Stimulated activated memory B cell treated with anti-CD40 and anti-IgM and Interleukin-4, amounts not matched to agents 10 μg/mL and 1 μg/mL and 100 μg/mL, for 72 hours (primary cell): ENCODE measurements at regions not wholly inside any gene's neighbourhood (a gene's known extent, or its start where the extent isn't known, plus 50 kb on each side); places are given as distances from the start of the nearest gene placed in this dataset.
"Not testable (repeated sequence)": the region's sequence is repeated elsewhere in the genome, so short reads cannot be mapped to it uniquely, and the experiment has no call there.

ENCODE experiments used
- ATAC-seq: fragments of 150-1000 bp; cut with Tn5 transposase; 2 replicates; pipeline ENCODE4 v1.10.0; 2021
- H3K27ac Mint-ChIP-seq: one replicate; pipeline ENCODE4 v1.8.0; 2022; ENCODE audit warnings: mild to moderate bottlenecking, mixed read lengths
- H3K27me3 Mint-ChIP-seq: one replicate; pipeline ENCODE4 v1.8.0; 2022; ENCODE audit warnings: mixed read lengths
- H3K36me3 Mint-ChIP-seq: one replicate; pipeline ENCODE4 v1.8.0; 2022; ENCODE audit warnings: mixed read lengths
- H3K4me1 Mint-ChIP-seq: one replicate; pipeline ENCODE4 v1.8.0; 2022; ENCODE audit warnings: mixed read lengths
- H3K4me3 Mint-ChIP-seq: one replicate; pipeline ENCODE4 v1.8.0; 2022; ENCODE audit warnings: mild to moderate bottlenecking, moderate library complexity, mixed read lengths
- H3K9me3 Mint-ChIP-seq: one replicate; pipeline ENCODE4 v1.8.0; 2022; ENCODE audit warnings: mixed read lengths

DNA sequence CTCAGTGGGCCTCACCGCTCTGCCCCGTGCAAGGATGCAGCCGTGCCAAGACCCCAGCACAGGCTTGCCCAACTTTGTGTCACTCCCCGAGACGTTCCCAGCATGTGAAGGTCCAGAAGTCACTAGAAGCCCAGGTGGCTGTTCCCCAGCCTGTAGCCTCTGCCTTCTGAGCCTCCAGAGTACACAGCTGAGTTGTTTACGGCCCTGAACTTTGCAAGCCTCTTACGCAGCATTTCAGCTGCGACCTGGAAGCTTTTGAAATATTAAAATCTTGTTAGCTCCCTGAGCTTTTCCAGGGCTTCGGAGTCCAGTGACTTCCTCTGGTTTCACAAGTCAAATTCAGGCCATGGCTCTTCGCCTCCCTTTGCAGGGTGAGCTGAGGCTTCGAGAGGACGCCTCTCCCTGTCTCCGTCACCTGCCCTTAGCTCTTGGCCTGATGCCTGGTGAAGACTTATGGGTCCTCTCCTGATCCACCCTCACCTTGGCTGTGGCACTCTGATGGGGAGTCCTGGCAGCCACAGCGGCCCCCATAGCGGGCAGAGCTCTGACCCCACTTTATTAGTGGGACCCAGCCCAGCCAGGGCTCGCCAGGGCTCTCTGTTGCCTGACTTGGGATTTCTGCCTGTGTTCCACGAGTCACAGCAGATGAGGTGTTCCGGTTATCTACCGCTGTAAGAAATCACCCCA is 76.5 kb upstream of the HPCAL1 start:
- ATAC-seq, result no peak
- Mint-ChIP-seq H3K9me3 (no peaks in the 10 kb centered on the region), H3K36me3 (no peaks in the 10 kb centered on the region), H3K4me1 (no peaks in the 10 kb centered on the region), H3K27ac (no peak overlapping the region), H3K27me3 (peaks cover 10% of the 10 kb centered on the region), H3K4me3 (no peak overlapping the region)

DNA sequence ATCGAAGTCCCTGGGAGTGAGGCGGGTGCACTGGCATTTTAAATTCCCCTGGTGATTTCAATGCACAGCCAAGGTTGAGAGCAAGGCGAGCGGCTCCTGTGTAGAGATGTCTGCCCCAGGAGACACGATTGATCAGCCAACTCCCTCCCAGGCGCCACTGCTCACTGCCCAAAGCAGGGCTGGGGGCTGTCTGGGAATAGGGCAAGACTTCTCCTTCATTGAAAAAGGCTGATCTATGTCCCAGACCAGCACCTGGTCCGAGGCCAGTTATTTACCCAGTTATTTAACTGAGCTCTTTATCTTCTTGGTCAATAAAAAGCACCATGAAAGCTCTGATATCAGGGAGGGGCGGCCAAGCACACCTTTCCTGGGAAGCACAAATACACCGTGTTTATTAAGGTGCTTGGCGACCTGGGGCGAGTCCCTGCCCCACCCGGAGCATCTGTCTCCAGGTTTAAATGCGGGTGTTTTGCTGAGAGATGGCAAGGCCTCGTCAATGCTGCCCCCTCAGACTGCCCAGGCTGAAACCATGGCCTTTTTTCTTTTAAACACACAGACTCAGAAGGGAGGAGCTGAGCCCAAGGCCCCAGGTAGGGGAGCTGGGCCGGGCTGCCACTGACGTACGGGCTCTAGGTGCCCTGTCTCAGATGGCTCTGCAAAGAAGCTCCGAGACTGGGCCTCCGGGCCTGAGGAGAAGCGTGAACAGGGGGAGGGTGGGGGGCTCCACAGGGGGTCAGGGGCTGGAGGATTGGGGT is 73.9 kb upstream of the HPCAL1 start:
- no peaks in the 10 kb centered on the region for H3K36me3 Mint-ChIP-seq
- H3K4me1 Mint-ChIP-seq, result no peaks in the 10 kb centered on the region
- no peak overlapping the region for H3K27ac Mint-ChIP-seq
- no peak for ATAC-seq
- H3K9me3 Mint-ChIP-seq, result peaks cover 9% of the 10 kb centered on the region
- no peak overlapping the region for H3K4me3 Mint-ChIP-seq
- no peaks in the 10 kb centered on the region for H3K27me3 Mint-ChIP-seq

DNA sequence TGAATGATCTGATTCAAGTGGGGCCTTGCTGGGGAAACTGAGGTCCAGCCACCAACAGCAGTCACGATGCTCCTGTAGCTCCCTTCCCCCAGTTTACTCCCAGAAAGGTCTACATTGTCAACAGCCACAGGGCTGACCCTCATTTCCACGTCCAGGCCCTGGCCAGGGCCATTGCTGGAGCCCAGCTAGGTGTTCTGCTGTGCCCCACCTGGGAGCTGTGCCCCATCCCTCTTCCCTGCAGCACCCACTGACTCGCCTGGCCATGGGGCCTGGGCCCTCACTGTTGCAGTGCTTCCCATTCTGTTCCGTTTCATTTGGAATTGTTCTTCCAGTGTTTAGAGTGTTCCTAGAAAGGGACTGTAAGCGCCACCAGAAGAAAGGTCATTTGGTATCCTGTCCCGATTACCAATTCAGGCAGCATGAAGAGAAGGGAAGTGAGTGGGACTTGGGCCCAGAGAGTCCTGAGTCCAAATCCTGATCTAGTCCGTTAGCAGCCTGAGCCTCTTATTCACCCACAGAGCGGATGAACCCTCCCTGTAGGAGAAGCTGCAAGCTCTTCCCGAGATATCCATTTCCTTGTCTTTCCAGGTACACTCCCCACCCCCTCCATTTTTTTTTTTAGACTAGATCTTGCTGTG is 73.1 kb upstream of the HPCAL1 start:
- no peaks in the 10 kb centered on the region for H3K27me3 Mint-ChIP-seq
- no peak for ATAC-seq
- no peaks in the 10 kb centered on the region for H3K4me1 Mint-ChIP-seq
- peaks cover 10% of the 10 kb centered on the region for H3K9me3 Mint-ChIP-seq
- H3K27ac Mint-ChIP-seq, result no peak overlapping the region
- H3K4me3 Mint-ChIP-seq, result no peak overlapping the region
- H3K36me3 Mint-ChIP-seq, result no peaks in the 10 kb centered on the region

DNA sequence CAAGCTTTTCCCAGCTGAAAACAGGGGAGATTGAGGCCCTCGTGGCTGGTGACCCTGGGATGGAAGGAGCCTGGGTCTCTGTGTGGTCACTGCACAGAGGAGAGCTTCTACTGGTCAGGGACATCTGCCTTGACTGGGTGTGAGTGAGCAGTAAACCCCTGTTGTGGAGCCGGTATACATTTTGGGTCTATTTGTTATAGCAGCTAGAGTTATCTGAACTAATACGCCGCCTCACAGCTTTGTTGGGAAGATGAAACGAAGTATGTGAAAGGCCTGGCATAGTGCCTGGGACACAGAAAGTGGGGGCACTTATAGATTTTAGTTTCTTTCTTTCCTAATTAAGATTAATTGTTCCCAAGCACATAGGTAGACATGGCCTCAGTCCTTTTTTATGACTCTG is 72.2 kb upstream of the HPCAL1 start:
- ATAC-seq, result no peak
- Mint-ChIP-seq H3K9me3 (peaks cover 10% of the 10 kb centered on the region), H3K27me3 (no peaks in the 10 kb centered on the region), H3K4me1 (no peaks in the 10 kb centered on the region), H3K4me3 (no peak overlapping the region), H3K27ac (no peak overlapping the region), H3K36me3 (no peaks in the 10 kb centered on the region)

DNA sequence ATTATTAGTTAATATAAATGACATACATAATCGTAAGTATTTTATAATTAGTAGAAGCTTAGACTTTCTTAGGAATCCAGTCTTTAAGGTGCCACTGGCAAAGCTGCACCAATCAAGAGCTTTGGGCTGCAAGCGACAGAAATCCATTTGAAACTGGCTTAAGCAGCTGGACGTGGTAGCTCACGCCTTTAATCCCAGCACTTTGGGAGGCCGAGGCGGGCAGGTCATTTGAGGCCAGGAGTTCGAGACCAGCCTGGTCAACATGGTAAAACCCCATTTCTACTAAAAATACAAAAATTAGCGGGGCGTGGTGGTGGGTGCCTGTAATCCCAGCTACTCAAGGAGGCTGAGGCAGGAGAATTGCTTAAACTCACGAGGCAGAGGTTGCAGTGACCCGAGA is 71.8 kb upstream of the HPCAL1 start:
- H3K27ac Mint-ChIP-seq, H3K27me3 Mint-ChIP-seq, H3K36me3 Mint-ChIP-seq, H3K4me1 Mint-ChIP-seq, H3K4me3 Mint-ChIP-seq, ATAC-seq: not testable (repeated sequence)
- peaks cover 10% of the 10 kb centered on the region for H3K9me3 Mint-ChIP-seq

DNA sequence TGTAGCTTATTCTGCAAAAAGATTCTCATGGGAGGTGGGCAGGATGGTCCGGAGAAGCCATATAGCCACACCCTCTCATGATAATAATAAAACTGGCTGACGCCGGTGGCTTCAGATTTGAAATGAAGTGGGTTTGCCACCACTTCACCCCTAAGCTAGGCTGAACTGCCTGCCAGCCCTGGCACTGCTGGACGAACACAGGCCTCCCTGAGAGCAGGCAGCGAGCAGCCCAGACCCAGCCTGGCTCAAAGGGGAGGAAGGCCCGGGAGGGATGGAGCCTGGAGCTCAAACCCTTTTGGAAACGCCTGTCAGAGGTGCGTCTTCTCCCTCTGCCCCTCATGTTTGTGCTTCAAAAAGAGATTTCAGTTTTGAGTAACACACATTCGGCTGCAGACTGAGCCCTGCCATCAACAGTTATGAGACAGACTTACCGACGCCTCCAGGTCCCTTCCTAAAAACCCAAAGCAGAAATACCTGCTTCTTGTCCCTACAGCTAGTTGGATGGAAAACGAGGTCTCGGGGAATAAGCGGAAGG is 71.1 kb upstream of the HPCAL1 start:
- no peaks in the 10 kb centered on the region for H3K27me3 Mint-ChIP-seq
- no peaks in the 10 kb centered on the region for H3K36me3 Mint-ChIP-seq
- peaks cover 10% of the 10 kb centered on the region for H3K9me3 Mint-ChIP-seq
- no peaks in the 10 kb centered on the region for H3K4me1 Mint-ChIP-seq
- H3K27ac Mint-ChIP-seq, result no peak overlapping the region
- no peak overlapping the region for H3K4me3 Mint-ChIP-seq
- no peak for ATAC-seq

DNA sequence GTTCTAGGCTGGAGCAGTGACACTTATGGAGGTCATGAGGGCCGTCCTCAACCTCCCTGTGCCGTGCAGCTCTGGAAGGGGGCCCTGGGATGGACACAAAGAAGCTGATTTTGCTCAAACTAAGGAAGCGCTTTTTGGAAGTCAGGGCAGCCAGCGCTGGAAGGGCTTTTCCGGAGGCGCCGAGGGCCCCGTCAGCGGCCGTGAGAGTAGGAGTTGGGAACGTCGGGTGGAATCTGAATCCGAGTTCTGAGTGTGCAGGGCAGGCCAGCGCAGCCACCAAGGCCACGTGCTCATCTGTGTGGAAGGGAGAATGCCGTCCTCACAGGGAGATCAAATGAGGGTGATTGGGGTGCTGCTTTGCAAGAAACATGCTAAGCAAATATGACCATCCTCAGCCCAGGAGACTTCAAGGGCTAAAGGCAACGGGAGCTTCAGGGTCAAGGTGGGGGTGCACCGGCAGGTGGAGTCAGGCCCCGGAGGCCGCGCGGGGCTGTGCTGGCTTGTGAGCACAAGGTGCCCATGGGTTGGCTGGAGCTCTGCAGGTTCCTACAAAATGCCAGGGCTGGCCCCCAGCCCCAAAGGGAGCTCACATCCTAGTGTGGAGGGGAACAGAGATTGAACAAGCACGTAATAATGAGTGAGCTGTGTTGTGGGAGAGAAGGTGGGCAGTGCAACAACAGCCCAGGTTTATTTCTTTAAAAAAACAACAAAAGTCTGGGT is 70.4 kb upstream of the HPCAL1 start:
- H3K9me3 Mint-ChIP-seq, result peaks cover 10% of the 10 kb centered on the region
- H3K36me3 Mint-ChIP-seq, result no peaks in the 10 kb centered on the region
- no peak overlapping the region for H3K4me3 Mint-ChIP-seq
- H3K27ac Mint-ChIP-seq, result no peak overlapping the region
- ATAC-seq, result no peak
- no peaks in the 10 kb centered on the region for H3K4me1 Mint-ChIP-seq
- H3K27me3 Mint-ChIP-seq, result no peaks in the 10 kb centered on the region

DNA sequence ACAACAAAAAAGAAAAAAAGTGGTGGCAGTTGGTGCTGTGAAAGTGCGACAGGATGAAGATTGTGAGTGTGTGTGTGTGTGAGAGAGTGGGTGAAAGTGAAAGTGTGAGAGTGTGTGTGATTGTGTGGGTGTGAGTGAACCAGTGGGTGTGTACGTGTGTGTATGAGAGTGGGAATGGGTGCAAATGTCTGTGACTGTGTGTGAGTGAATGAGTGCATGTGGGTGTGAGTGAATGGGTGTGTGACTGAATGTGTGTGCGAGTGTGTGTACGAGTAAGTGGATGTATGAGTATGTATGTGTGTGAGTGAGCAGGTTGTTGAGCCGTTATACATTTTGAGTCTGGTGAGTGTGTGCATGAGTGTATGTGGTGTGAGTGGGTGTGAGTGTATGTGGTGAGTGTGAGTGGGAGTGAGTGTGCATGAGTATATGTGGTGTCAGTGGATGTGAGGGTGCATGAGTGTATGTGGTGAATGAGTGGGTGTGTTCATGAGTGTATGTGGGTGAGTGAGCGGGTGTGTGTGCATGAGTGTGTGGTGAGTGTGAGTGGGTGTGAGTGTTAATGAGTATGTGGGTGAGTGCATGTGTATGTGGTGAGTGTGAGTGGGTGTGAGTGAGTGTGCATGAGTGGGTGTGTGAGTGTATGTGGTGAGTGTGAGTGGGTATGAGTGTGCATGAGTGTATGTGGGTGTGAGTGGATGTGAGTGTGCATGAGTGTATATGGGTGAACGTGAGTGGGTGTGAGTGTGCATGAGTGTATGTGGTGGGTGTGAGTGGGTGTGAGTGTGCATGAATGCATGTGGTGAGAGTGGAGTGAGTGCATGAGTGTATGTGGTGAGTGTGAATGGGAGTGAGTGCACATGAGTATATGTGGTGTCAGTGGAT is 69.3 kb upstream of the HPCAL1 start:
- Mint-ChIP-seq H3K36me3 (no peaks in the 10 kb centered on the region), H3K27me3 (no peaks in the 10 kb centered on the region), H3K4me1 (no peaks in the 10 kb centered on the region), H3K27ac (no peak overlapping the region), H3K9me3 (peaks cover 10% of the 10 kb centered on the region), H3K4me3 (no peak overlapping the region)
- ATAC-seq, result no peak

DNA sequence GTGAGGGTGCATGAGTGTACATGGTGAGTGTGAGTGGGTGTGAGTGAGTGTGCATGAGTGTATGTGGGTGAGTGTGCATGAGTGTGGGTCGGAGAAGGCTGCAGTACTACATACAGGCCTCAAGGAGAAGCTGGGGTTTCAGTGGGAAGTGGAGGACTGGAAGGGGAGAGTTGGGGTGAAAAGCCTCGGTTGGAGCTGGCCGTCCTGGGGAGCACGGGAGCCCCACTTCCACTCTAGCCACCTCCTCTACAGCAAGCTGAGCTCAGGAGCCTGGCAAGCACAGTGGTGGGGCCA is 68.7 kb upstream of the HPCAL1 start:
- Mint-ChIP-seq H3K4me1 (no peaks in the 10 kb centered on the region), H3K27me3 (no peaks in the 10 kb centered on the region), H3K36me3 (no peaks in the 10 kb centered on the region), H3K4me3 (no peak overlapping the region), H3K9me3 (peaks cover 10% of the 10 kb centered on the region), H3K27ac (no peak overlapping the region)
- no peak for ATAC-seq

DNA sequence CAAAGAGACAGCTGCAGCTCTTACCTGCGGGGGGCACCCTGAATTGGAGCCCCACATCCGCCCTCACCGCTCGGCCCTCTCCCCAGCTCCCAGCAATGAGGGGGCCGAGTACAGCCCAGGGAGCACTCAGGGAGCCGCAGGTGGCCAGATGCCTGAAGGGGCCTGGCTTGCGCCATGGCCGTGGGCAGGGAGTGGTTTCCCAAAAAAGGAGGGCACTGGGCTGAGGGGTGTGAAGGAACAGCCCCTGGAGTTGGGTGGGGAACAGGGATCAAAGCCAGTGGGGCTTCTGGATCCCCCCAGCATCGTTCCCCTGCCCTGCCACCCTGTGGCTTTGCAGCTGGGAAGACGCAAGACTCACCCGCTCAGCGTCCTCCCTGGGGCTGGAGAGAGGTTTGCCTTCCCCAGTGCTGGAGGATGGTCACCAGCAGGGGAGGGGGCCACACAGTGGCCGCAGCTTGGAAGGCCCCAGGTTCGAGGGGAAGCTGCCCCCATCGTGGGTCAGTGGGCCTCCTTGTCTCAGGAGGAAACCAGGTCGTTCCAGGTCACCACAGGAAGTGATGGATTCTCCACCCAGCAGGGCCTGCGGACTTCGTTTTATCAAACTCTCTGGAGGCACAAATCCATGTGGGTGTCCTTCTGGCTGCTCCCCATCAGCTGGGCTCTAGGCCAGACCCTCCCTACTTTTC is 68.2 kb upstream of the HPCAL1 start:
- Mint-ChIP-seq H3K9me3 (peaks cover 10% of the 10 kb centered on the region), H3K4me3 (no peak overlapping the region), H3K36me3 (no peaks in the 10 kb centered on the region), H3K4me1 (no peaks in the 10 kb centered on the region), H3K27ac (no peak overlapping the region), H3K27me3 (no peaks in the 10 kb centered on the region)
- no peak for ATAC-seq

DNA sequence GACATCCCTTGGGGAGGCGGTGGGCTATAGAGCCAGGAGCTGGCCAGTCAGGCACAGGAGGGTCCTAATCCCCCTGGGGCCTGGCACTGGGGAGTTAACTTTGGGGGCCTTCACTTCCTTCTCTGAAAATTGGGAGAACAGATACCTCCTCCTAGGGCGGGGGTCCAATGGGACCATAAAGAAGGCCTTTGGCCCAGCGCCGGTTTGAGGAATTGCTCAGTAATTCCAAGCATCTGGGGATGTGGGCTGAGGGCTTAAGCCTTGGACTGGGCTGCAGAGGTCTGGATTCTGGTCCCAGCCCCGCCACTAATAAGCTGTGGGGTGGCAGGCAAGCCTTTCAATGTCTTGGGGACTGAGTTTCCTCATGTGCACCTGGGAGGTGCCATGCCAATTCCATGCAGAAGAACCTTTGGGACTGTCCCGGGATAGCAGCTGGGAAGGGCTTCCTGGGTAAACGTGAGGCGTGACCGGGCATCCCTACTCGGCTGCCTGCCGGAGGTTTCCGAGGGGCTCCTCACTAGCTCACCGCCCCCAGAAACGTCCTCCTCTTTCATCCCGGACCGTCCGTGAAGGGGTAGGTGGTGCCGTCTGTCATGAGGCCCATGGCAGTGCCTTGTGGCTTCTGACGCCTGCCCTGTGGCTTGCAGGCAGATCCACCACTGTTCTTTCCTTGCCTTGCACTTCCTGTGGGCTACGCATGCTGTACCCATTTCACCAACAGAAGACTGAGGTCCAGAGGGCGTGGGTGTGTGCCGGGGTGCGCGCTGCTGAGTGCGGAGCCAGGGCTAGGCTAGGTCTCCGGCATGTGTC is 67.4 kb upstream of the HPCAL1 start:
- Mint-ChIP-seq H3K4me3 (no peak overlapping the region), H3K9me3 (peaks cover 10% of the 10 kb centered on the region), H3K4me1 (no peaks in the 10 kb centered on the region), H3K27ac (no peak overlapping the region), H3K27me3 (no peaks in the 10 kb centered on the region), H3K36me3 (no peaks in the 10 kb centered on the region)
- no peak for ATAC-seq

DNA sequence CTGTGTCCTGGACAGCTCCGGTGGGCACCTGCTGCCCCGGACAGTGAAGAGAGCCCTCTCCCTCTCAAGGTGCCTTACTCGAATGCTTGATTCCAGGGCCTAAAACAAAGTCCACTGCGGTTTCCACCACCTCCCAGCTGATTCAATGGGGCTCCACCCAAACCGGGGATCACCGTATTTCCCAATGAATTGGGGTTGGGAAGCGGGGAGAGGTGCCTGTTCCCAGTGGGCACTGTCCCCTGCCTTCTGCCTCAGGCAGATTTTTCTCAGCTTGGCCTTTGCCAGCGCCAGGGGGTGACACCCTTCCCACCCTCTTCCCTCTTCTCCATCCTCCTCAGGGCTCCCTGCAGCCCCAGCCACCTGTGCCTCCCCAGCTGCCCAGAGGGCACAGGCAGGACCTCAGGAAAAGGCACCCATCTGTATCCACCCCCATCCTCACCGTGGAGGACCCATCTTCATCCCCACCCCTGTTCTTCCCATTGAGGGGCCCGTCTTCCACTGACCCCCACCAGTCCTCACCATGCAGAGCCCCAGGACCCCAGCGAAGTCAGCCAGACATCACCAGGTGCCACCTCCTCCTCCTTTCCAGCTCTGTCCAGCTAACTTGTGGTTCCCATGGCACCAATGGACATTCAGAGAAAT is 66.7 kb upstream of the HPCAL1 start:
- H3K27ac Mint-ChIP-seq, result no peak overlapping the region
- peaks cover 10% of the 10 kb centered on the region for H3K9me3 Mint-ChIP-seq
- no peaks in the 10 kb centered on the region for H3K27me3 Mint-ChIP-seq
- no peak overlapping the region for H3K4me3 Mint-ChIP-seq
- ATAC-seq, result no peak
- no peaks in the 10 kb centered on the region for H3K36me3 Mint-ChIP-seq
- H3K4me1 Mint-ChIP-seq, result no peaks in the 10 kb centered on the region
